Endodermal cell (in vitro differentiated cells): ENCODE measurements at regions not wholly inside any gene's neighbourhood (a gene's known extent, or its start where the extent isn't known, plus 50 kb on each side); places are given as distances from the start of the nearest gene placed in this dataset.
"Not testable (repeated sequence)": the region's sequence is repeated elsewhere in the genome, so short reads cannot be mapped to it uniquely, and the experiment has no call there.

Experiments
- DNase-seq: peaks from one replicate; pipeline ENCODE4 v3.0.0-alpha.2; 2017
- H3K27ac ChIP-seq: 2 replicates; pipeline ENCODE4 v1.5.1; 2013; ENCODE audit warnings: mild to moderate bottlenecking, low read depth, low read length, moderate library complexity
- H3K27me3 ChIP-seq: 2 replicates; pipeline ENCODE4 v1.6.1; 2013; ENCODE audit warnings: mild to moderate bottlenecking, low read length, moderate library complexity; ENCODE audit not compliant: insufficient read depth, control insufficient read depth, poor library complexity, severe bottlenecking
- H3K36me3 ChIP-seq: 2 replicates; pipeline ENCODE4 v1.7.0; 2013; ENCODE audit warnings: mild to moderate bottlenecking, low read length, moderate library complexity; ENCODE audit not compliant: control insufficient read depth, insufficient read depth
- H3K4me1 ChIP-seq: one replicate; pipeline ENCODE4 v1.7.0; 2013; ENCODE audit warnings: low read length; ENCODE audit not compliant: control insufficient read depth, insufficient read depth
- H3K4me3 ChIP-seq: 2 replicates; pipeline ENCODE4 v1.5.1; 2013; ENCODE audit warnings: mild to moderate bottlenecking, low read length, moderate library complexity
- H3K9ac ChIP-seq: 2 replicates; pipeline ENCODE4 v1.6.1; 2013; ENCODE audit warnings: mild to moderate bottlenecking, low read length, moderate library complexity; ENCODE audit not compliant: poor library complexity, severe bottlenecking; ENCODE audit errors: extremely low read depth
- H3K9me3 ChIP-seq: 2 replicates; pipeline ENCODE4 v1.6.1; 2013; ENCODE audit warnings: mild to moderate bottlenecking, low read length, moderate library complexity; ENCODE audit not compliant: control insufficient read depth
- H3K27ac Mint-ChIP-seq: 2 replicates; pipeline ENCODE4 v1.8.0; 2020; ENCODE audit warnings: mixed read lengths
- H3K27me3 Mint-ChIP-seq: 2 replicates; pipeline ENCODE4 v1.8.0; 2021; ENCODE audit warnings: mild to moderate bottlenecking, mixed read lengths; ENCODE audit not compliant: insufficient read depth
- H3K36me3 Mint-ChIP-seq: 2 replicates; pipeline ENCODE4 v1.8.0; 2020; ENCODE audit warnings: low read depth, mixed read lengths
- H3K4me1 Mint-ChIP-seq: 2 replicates; pipeline ENCODE4 v1.8.0; 2020; ENCODE audit warnings: mixed read lengths
- H3K4me3 Mint-ChIP-seq: 2 replicates; pipeline ENCODE4 v1.8.0; 2020; ENCODE audit warnings: mild to moderate bottlenecking, moderate library complexity, mixed read lengths
- H3K9me3 Mint-ChIP-seq: 2 replicates; pipeline ENCODE4 v1.8.0; 2020; ENCODE audit warnings: mild to moderate bottlenecking, mixed read lengths
- WGBS, 2 experiments: methylation state at CpG; one replicate each; pipeline versions ENCODE4 v1.1.5 to v1.1.7; 2013; ENCODE audit warnings: missing lambda C conversion rate in 2 of 2, mixed read lengths in 1 of 2; ENCODE audit not compliant: insufficient coverage in 1 of 2, insufficient read length in 1 of 2; 5-methylcytosine and 5-hydroxymethylcytosine counted together
- TF ChIP-seq, protein P1 (sequence below): fragments of 200-600 bp; sonication (generic); conservative IDR thresholded peaks from 2 replicates; pipeline ENCODE4 v1.5.0; 2021; ENCODE audit warnings: antibody characterized with exemption, mild to moderate bottlenecking

DNA sequence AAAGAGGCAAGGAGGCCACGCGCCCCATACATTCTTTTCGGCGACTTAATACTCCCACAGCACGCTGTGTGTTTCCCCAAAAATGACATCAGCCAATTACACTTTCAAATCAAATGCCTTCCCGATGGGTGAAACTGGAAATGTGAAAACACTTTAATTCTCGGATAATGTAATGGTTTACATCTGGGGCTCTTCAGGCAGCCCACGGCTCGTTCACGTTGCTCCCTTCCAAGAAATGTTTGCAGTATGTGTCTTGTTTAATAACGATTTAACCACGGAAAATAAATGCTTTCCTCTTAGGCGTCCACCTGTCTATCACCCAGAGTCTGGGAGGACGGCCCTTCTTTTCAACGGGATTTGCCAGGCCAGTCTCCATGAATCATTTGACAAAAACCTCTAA is 272.5 kb downstream of the SHOX start:
- H3K9ac ChIP-seq, result no peak overlapping the region
- H3K27ac Mint-ChIP-seq, result no peak overlapping the region
- H3K27ac ChIP-seq, result no peak overlapping the region
- H3K27me3 ChIP-seq, result no peaks in the 10 kb centered on the region
- TF ChIP-seq, protein P1, sequence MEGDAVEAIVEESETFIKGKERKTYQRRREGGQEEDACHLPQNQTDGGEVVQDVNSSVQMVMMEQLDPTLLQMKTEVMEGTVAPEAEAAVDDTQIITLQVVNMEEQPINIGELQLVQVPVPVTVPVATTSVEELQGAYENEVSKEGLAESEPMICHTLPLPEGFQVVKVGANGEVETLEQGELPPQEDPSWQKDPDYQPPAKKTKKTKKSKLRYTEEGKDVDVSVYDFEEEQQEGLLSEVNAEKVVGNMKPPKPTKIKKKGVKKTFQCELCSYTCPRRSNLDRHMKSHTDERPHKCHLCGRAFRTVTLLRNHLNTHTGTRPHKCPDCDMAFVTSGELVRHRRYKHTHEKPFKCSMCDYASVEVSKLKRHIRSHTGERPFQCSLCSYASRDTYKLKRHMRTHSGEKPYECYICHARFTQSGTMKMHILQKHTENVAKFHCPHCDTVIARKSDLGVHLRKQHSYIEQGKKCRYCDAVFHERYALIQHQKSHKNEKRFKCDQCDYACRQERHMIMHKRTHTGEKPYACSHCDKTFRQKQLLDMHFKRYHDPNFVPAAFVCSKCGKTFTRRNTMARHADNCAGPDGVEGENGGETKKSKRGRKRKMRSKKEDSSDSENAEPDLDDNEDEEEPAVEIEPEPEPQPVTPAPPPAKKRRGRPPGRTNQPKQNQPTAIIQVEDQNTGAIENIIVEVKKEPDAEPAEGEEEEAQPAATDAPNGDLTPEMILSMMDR, result no peak
- WGBS, 2 experiments, result 95% methylated on average over 11 to 15 of the region's 15 CpGs
- no peak overlapping the region for H3K4me3 Mint-ChIP-seq
- H3K9me3 ChIP-seq, result no peaks in the 10 kb centered on the region
- no peaks in the 10 kb centered on the region for H3K36me3 ChIP-seq
- no peaks in the 10 kb centered on the region for H3K36me3 Mint-ChIP-seq
- peaks cover 5% of the 10 kb centered on the region for H3K9me3 Mint-ChIP-seq
- no peaks in the 10 kb centered on the region for H3K4me1 Mint-ChIP-seq
- H3K4me3 ChIP-seq, result no peak overlapping the region
- H3K4me1 ChIP-seq, result no peaks in the 10 kb centered on the region
- no peak for DNase-seq
- peaks cover 3% of the 10 kb centered on the region for H3K27me3 Mint-ChIP-seq

DNA sequence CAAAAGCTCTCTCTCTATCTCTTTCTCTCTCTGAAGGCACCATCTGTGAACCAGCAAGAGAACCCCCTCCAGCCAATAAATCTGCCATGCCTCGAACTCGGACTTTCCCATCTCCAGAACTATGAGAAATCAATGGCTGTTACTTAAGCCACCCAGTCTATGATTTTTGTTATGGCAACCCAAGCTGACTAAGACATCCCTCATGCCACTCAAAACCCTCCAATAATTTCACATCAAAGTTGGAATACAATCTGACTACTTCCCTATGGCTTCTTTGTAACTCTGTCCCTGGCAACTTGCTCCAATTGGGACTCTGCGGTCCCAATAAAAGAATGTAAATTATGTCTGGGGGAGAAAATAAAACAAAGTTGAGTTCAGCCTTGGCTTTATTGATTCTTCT is 265.7 kb downstream of the SHOX start:
- Histone ChIP-seq H3K4me3 (no peak overlapping the region), H3K27ac (no peak overlapping the region), H3K27me3 (no peaks in the 10 kb centered on the region), H3K9me3 (peaks cover 5% of the 10 kb centered on the region), H3K4me1 (no peaks in the 10 kb centered on the region), H3K36me3 (no peaks in the 10 kb centered on the region), H3K9ac (no peak overlapping the region)
- Mint-ChIP-seq H3K4me3 (no peak overlapping the region), H3K27me3 (peaks cover 7% of the 10 kb centered on the region), H3K9me3 (peaks cover 40% of the 10 kb centered on the region), H3K36me3 (no peaks in the 10 kb centered on the region), H3K4me1 (no peaks in the 10 kb centered on the region), H3K27ac (no peak overlapping the region)
- WGBS, 2 experiments, result 83 to 95% methylated on average over 2 to 3 of the region's 3 CpGs
- no peak for DNase-seq
- TF ChIP-seq, protein P1, result no peak

DNA sequence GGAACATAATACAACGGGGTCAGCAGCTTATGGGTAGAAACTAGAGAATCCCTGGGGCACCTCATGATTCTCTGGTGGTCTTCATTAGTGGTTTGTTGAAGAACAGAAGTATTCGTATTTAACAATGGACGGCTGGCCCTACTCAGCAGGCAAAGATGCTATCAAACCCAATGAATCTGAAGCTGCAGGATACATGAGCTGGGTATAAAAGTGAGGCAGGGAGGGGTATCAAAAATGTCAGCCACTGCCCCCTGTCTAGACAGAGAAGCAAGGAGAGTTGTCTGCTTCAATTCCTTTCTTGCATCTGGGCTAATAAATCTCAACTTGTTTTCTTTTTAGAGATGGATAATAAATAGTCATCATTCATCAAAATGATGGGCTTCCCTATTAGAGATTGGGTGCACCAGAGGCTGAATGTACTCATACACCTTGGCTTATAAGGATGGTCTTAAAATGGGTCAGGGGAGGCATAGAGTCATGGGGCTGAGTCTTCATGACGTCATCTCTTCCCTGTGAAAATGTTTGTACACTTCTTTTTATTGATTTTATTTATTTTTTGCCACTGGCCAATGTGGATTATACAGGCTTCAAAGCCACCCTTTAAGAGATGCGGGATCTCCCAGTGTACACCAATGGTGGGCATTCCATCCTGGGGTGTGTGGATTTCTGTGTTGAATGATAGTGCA is 259.5 kb downstream of the SHOX start:
- Histone ChIP-seq H3K27ac (no peak overlapping the region), H3K9me3 (peaks cover 18% of the 10 kb centered on the region), H3K27me3 (no peaks in the 10 kb centered on the region), H3K36me3 (no peaks in the 10 kb centered on the region), H3K9ac (no peak overlapping the region), H3K4me1 (no peaks in the 10 kb centered on the region), H3K4me3 (no peak overlapping the region)
- H3K4me1 Mint-ChIP-seq, result no peaks in the 10 kb centered on the region
- no peaks in the 10 kb centered on the region for H3K36me3 Mint-ChIP-seq
- TF ChIP-seq, protein P1, result no peak
- no peaks in the 10 kb centered on the region for H3K27me3 Mint-ChIP-seq
- no peak overlapping the region for H3K4me3 Mint-ChIP-seq
- H3K27ac Mint-ChIP-seq, result no peak overlapping the region
- no peak for DNase-seq
- WGBS, 2 experiments, result 90 to 92% methylated on average over 3 to 5 of the region's 5 CpGs
- H3K9me3 Mint-ChIP-seq, result peaks cover 46% of the 10 kb centered on the region

DNA sequence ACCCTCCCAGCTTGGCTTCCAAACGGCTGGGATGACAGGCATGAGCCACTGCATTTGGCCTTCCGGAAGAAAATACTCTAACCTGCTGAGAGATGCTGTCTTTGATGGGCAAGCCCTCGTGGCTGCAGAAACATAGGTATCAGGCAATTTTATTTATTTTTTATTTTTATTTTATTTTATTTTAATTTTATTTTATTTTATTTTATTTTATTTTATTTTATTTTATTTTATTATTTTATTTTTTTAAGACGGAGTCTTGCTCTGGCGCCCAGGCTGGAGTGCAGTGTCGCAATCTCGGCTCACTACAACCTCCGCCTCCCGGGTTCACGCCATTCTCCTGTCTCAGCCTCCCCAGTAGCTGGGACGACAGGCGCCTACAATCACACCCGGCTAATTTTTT is 257.1 kb downstream of the SHOX start:
- H3K9me3 Mint-ChIP-seq, result peaks cover 29% of the 10 kb centered on the region
- not testable (repeated sequence) for H3K4me3 ChIP-seq, H3K9ac ChIP-seq, H3K4me1 Mint-ChIP-seq, H3K36me3 Mint-ChIP-seq, H3K4me3 Mint-ChIP-seq, H3K27me3 Mint-ChIP-seq, H3K27me3 ChIP-seq, H3K27ac Mint-ChIP-seq, H3K27ac ChIP-seq, DNase-seq, H3K4me1 ChIP-seq, H3K36me3 ChIP-seq
- WGBS, 2 experiments, result 96% methylated on average over 9 to 12 of the region's 13 CpGs
- peaks cover 18% of the 10 kb centered on the region for H3K9me3 ChIP-seq
